ENCODE measurements at regions not wholly inside any gene's neighbourhood (a gene's known extent, or its start where the extent isn't known, plus 50 kb on each side); places are given as distances from the start of the nearest gene placed in this dataset.
"Not testable (repeated sequence)": the region's sequence is repeated elsewhere in the genome, so short reads cannot be mapped to it uniquely, and the experiment has no call there.

GRCh38 chr13:90557626-90558025 lies 789.9 kb upstream of the MIR17HG start:
- DNase-seq (ENCODE audit: low read depth, low spot score) = no peak

- no peak for DNase-seq (ENCODE audit: low read depth, low spot score)
Measured at GRCh38 chr13:90562443-90562842, 785.0 kb upstream of the MIR17HG start.

- no peak for DNase-seq (ENCODE audit: low read depth, low spot score)
Measured at GRCh38 chr13:90564096-90564495, 783.4 kb upstream of the MIR17HG start.

GRCh38 chr13:90564566-90564965 lies 782.9 kb upstream of the MIR17HG start:
- DNase-seq (ENCODE audit: low read depth, low spot score) = no peak

- no peak for DNase-seq (ENCODE audit: low read depth, low spot score)
Measured at GRCh38 chr13:90565985-90566713, 781.3 kb upstream of the MIR17HG start.

- no peak for DNase-seq (ENCODE audit: low read depth, low spot score)
Measured at GRCh38 chr13:90568165-90568564, 779.3 kb upstream of the MIR17HG start.

- no peak for DNase-seq (ENCODE audit: low read depth, low spot score)
Measured at GRCh38 chr13:90576067-90576466, 771.4 kb upstream of the MIR17HG start.

GRCh38 chr13:90577726-90578125 lies 769.8 kb upstream of the MIR17HG start:
- no peak for DNase-seq (ENCODE audit: low read depth, low spot score)

GRCh38 chr13:90585392-90585791 lies 762.1 kb upstream of the MIR17HG start:
- no peak for DNase-seq (ENCODE audit: low read depth, low spot score)

GRCh38 chr13:90591260-90591926 lies 756.1 kb upstream of the MIR17HG start:
- no peak for DNase-seq (ENCODE audit: low read depth, low spot score)

GRCh38 chr13:90591927-90592268 lies 755.6 kb upstream of the MIR17HG start:
- DNase-seq (ENCODE audit: low read depth, low spot score) = no peak

- no peak for DNase-seq (ENCODE audit: low read depth, low spot score)
Measured at GRCh38 chr13:90592943-90593342, 754.5 kb upstream of the MIR17HG start.

- DNase-seq (ENCODE audit: low read depth, low spot score) = no peak
Measured at GRCh38 chr13:90594681-90595080, 752.8 kb upstream of the MIR17HG start.

- DNase-seq (ENCODE audit: low read depth, low spot score) = no peak
Measured at GRCh38 chr13:90605664-90606063, 741.8 kb upstream of the MIR17HG start.

- not testable (repeated sequence) for DNase-seq (ENCODE audit: low read depth, low spot score)
Measured at GRCh38 chr13:90606921-90607320, 740.6 kb upstream of the MIR17HG start.

- DNase-seq (ENCODE audit: low read depth, low spot score) = no peak
Measured at GRCh38 chr13:90612391-90612790, 735.1 kb upstream of the MIR17HG start.

GRCh38 chr13:90613076-90613795 lies 734.3 kb upstream of the MIR17HG start:
- no peak for DNase-seq (ENCODE audit: low read depth, low spot score)

GRCh38 chr13:90615236-90615635 lies 732.3 kb upstream of the MIR17HG start:
- no peak for DNase-seq (ENCODE audit: low read depth, low spot score)

- DNase-seq (ENCODE audit: low read depth, low spot score) = no peak
Measured at GRCh38 chr13:90615767-90616166, 731.7 kb upstream of the MIR17HG start.

GRCh38 chr13:90618133-90618532 lies 729.4 kb upstream of the MIR17HG start:
- DNase-seq (ENCODE audit: low read depth, low spot score) = no peak

- no peak for DNase-seq (ENCODE audit: low read depth, low spot score)
Measured at GRCh38 chr13:90622541-90622940, 724.9 kb upstream of the MIR17HG start.

- no peak for DNase-seq (ENCODE audit: low read depth, low spot score)
Measured at GRCh38 chr13:90623318-90624011, 724.0 kb upstream of the MIR17HG start.
